NCI-H526 treated with DMSO at 0.1 percent for 48 hours (cell line): ENCODE measurements at regions not wholly inside any gene's neighbourhood (a gene's known extent, or its start where the extent isn't known, plus 50 kb on each side); places are given as distances from the start of the nearest gene placed in this dataset.

Experiments used
- DNase-seq: peaks from one replicate; lab custom pipeline; 2025; lab: John Stamatoyannopoulos, UW

GRCh38 chr5:97846643-97847042 lies 663.6 kb upstream of the RIOK2 start:
- DNase-seq = no peak

DNA sequence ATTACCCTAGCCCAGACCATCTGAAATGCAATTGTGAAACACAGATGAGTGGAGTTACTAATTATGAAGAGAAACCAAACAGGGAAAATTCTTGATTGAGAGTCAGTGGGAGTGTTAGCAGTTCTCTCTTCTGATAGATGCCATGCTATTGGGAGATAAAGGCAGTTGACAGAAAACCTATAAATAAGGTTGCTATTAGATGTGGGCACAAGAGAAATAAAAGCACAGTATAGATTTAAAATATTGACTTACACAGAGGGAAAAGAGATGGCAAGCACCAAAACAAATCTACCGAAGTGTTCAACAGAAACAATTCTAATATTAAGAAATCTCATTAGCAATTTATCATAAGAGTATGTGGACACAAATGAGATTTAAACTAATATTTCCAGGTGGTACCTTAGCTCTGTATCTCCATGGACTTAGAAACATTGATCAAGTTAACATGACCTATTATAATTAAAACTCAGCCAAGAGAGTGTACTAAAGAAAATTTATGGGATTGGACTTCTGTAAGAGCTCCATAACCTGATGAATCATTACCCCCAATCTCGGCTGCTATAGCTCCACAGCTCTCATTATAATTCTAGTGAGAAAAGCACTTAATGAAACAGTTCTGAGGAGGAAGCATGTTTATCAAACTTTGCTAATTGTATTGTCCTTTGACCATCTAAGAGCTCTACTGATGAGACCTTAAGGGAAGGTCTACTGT lies 665.0 kb upstream of the RIOK2 start:
- no peak for DNase-seq

DNA sequence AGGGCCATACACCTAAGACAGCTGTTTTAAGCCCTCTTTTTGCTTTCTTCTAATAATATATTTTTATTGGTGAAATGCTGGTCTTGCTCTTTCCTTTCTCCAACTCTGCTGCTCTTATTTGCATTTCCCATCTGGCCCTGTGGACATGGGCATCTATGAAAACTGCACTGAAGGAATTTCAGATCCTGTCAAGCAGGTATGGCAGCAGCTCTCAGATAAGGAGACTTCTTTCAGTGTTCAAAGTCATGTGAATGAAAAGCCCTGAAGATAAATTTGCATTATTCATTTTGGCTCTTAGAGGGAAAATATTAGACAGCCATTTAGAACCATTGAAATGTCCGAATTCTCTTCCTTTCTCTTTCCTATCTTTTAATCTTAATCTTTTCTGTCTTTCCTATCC lies 668.0 kb upstream of the RIOK2 start:
- DNase-seq = no peak

- DNase-seq = no peak
Observed at GRCh38 chr5:97854871-97855762, 672.1 kb upstream of the RIOK2 start.

DNA sequence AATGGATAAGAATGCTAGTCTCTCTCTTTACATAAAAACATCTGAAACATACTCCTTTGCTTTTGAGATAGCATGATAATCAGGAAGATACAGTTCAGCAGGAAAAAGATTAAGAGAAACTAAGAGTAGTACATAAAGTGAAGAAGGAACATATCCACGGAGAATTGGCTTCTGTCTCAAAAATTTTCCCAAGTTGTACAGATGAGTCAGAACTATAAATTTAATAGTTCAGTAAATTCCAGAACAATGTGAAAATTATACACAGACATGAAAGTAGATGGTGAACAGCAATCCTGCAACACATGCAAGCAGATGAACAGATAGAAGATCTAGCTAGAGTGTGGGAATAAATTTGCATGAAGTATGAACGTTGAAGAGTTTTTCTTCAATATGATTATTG lies 691.4 kb upstream of the RIOK2 start:
- peak; percentile 4 for DNase-seq

DNA sequence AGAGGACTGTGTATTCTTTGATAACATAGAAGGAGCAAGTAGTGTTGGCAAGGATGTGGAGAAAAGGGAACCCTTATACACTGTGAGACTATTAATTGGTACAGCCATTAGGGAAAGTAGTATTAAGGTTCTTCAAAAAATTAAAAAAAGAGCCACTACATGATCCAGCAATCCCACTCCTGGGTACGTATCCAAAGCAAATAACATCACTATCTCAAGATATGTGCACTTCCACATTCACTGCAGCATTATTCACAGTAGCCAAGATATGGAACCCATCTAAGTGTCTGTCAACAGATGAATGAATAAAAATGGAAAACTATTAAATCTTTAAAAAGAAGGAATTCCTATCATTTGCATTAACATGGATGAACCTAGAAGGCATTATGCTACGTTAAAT lies 693.2 kb upstream of the RIOK2 start:
- DNase-seq = no peak

GRCh38 chr5:97877588-97877987 lies 694.5 kb upstream of the RIOK2 start:
- no peak for DNase-seq

DNA sequence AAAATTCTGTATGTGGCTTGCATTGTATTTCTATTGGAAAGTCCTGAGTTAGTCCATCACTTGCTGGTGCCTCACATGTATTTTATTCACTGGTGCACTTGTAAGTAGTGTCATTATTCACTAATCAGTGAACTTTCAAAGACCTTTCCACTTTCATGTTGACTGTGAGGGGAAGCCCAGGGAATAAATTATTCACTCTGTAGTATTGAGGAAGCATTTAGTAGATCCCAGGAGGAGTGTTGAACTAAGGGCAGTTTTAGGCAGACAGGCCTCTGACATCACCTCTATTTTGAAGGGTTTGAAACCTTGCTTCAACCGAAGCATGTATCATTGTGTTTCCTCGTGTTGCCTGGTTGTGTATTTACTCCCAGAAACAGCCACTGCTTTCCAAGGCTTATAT lies 705.4 kb upstream of the RIOK2 start:
- DNase-seq = no peak

DNA sequence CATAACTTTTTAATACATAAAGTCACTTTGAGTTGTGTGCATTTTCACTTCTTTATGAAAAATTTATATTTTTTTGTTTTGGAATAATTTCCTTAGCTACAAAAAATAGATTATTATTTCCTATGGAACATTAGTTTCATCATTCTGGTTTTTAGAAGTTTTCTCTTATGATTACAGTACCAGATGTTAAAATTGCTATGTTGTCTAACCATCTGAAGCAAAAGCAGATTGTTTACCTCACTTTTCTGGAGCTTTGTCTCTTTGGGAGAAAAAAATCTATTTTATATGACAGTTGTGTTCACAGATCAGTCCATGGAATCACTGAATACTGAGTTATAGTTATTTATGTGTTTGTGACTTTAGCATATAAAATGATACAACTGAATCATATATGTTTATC lies 708.9 kb upstream of the RIOK2 start:
- DNase-seq = no peak

DNA sequence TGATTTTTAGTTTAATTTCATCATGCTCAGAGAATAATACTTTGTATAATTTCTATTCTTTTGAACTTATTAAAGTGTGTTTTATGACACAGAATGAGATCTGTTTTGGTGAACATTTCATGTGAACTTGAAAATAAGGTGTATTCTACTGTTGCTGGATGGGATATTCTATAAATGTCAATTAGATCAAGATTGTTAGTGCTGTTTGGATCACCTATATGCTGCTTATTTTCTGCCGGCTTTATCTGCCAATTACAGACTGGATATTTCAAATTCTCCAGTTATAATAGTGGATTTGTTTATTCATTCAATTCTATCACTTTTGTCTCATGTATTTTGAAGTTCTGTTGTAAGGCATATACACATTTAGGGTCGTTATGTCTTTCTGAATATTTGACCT lies 720.7 kb upstream of the RIOK2 start:
- DNase-seq = no peak

DNA sequence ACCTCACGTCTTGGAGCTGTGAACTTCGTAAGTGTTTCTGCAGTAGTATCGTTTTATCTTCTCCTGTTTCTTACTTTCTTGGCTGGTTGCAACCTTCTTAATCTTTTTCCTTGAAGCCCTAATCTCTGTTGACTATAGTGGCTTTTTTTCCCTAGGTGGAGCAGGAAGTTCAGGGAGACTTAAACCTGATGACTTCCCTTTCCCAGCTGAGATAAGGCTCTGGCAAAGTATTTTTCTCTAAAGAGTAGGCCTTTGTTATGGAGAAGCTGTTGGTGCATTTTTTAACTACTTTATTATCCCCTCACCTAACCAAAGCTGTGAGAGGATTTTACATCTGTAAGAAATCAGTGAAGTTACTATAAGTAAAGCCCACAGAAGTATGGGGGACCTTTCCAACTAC lies 723.1 kb upstream of the RIOK2 start:
- no peak for DNase-seq

- DNase-seq = no peak
Observed at GRCh38 chr5:97907646-97908400, 724.8 kb upstream of the RIOK2 start.

- no peak for DNase-seq
Observed at GRCh38 chr5:97909541-97909940, 726.5 kb upstream of the RIOK2 start.

DNA sequence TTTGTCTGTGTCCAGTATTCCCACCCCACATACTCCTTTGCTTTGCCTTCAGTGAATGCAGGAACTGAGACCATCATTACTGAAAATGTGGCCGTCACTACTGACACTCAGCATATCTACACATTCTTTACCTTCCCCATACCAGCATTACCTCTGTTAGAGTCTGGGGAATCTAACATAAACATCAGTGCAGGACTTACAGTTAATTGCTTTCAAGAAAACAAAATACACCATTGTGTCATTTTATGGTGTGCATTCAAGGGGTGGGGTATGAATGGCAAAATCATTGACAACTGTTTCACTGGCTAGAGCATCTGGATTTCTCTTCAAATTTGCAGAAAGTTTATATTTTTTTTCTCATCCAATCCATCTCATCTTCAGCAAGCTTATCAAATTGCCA lies 731.4 kb upstream of the RIOK2 start:
- DNase-seq = no peak

- DNase-seq = no peak
Observed at GRCh38 chr5:97915106-97915505, 732.1 kb upstream of the RIOK2 start.

GRCh38 chr5:97918057-97918456 lies 735.0 kb upstream of the RIOK2 start:
- no peak for DNase-seq

DNA sequence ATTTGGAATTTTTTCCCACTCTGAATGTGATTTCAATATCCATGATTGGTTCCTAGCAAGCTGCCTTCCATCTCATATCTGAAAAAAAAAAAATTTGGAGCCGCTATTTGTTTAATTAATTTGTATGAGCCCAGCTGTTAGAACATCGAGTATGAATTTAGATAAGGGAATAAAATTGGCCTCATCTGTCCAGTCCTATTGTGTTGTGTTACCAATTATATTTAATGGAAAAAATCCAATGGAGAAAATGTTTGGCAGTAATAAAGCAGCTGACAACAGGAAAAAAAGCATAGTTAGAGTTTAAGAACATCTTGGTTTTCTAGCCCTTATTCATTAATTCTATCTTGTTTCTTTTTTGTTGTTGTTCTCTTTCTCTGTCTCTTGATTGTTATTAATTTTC lies 735.6 kb upstream of the RIOK2 start:
- DNase-seq = no peak

GRCh38 chr5:97919719-97920118 lies 736.7 kb upstream of the RIOK2 start:
- no peak for DNase-seq

GRCh38 chr5:97922776-97923175 lies 739.7 kb upstream of the RIOK2 start:
- DNase-seq = no peak

- DNase-seq = no peak
Observed at GRCh38 chr5:97923496-97923895, 740.4 kb upstream of the RIOK2 start.

DNA sequence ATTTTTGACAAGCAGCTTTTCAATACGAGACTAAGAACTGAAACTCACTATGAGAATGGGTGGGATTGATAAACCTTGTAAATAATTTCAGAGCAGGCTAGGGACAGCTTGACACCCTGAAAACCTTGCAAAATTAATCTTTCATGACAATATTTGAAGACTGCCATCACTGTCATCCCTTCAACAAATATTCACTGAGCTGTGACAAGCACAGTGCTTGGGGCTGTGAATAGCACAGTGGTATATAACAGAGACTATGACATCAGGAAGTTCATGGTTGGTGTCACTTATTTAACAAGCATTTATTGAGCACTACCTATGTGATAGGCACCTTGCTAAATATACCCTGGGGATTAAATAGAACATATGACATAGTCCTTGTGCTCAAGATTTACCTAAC lies 741.0 kb upstream of the RIOK2 start:
- no peak for DNase-seq

- no peak for DNase-seq
Observed at GRCh38 chr5:97929383-97929782, 746.3 kb upstream of the RIOK2 start.

DNA sequence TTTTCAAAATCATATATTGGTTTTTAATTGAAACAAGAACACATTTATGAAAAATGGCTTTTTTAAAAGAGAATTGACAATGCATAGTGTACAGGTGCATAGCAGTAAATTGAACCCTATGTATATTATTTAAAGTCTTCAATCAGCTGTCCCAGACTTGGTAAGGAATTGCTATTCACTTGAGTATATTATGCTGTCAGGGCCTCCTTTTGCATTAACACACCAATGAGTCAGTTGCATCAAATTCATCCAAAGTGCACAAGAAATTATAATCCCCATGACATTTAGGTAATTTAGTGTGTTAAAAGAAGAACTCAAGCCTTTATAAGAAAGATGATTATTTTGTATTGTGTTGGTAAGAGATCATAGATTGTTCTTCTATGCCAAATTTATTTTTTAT lies 748.8 kb upstream of the RIOK2 start:
- DNase-seq = no peak
